RCC 7860 (cell line): ENCODE measurements at regions not wholly inside any gene's neighbourhood (a gene's known extent, or its start where the extent isn't known, plus 50 kb on each side); places are given as distances from the start of the nearest gene placed in this dataset.
A peak's percentile ranks its signal among the peaks of the same experiment; 100 is the strongest.

ENCODE experiments used
- DNase-seq: peaks from one replicate; pipeline ENCODE4 v3.0.0-alpha.2; 2015; ENCODE audit warnings: low spot score
- FAIRE-seq: peaks from 2 replicates; lab custom pipeline; 2012; peaks lifted over from hg19 to GRCh38; lab: Jason Lieb, UNC

- no peak for DNase-seq
- no peak for FAIRE-seq
These were observed 604.3 kb downstream of the TAFA4 start for GRCh38 chr3:68328049-68328448.

- DNase-seq (no peak), FAIRE-seq (no peak)
These were observed 616.4 kb downstream of the TAFA4 start for GRCh38 chr3:68315964-68316363.

GRCh38 chr3:68315546-68315945 lies 616.8 kb downstream of the TAFA4 start:
- DNase-seq = no peak
- FAIRE-seq = no peak

GRCh38 chr3:68306571-68306970 lies 625.8 kb downstream of the TAFA4 start:
- no peak for FAIRE-seq
- DNase-seq = no peak

- FAIRE-seq = no peak
These were observed 636.9 kb downstream of the TAFA4 start for GRCh38 chr3:68295457-68295856.

GRCh38 chr3:68290333-68290732 lies 635.9 kb upstream of the SUCLG2 start:
- FAIRE-seq = no peak
- no peak for DNase-seq

More at GRCh38 chr3:68295457-68295856, 636.9 kb downstream of the TAFA4 start:
- DNase-seq = no peak

GRCh38 chr3:68288085-68288484 lies 633.7 kb upstream of the SUCLG2 start:
- FAIRE-seq = no peak
- no peak for DNase-seq

GRCh38 chr3:68287101-68287500 lies 632.7 kb upstream of the SUCLG2 start:
- no peak for FAIRE-seq
- DNase-seq = no peak

GRCh38 chr3:68274286-68274685 lies 619.9 kb upstream of the SUCLG2 start:
- DNase-seq = no peak
- FAIRE-seq = no peak

- FAIRE-seq = no peak
- DNase-seq = no peak
These were observed 616.7 kb upstream of the SUCLG2 start for GRCh38 chr3:68271145-68271544.

- no peak for FAIRE-seq
- no peak for DNase-seq
These were observed 602.3 kb upstream of the SUCLG2 start for GRCh38 chr3:68256635-68257223.

GRCh38 chr3:68249265-68249664 lies 594.9 kb upstream of the SUCLG2 start:
- DNase-seq (no peak), FAIRE-seq (no peak)

GRCh38 chr3:68242606-68243005 lies 588.2 kb upstream of the SUCLG2 start:
- FAIRE-seq (no peak), DNase-seq (no peak)

GRCh38 chr3:68239542-68239941 lies 585.1 kb upstream of the SUCLG2 start:
- FAIRE-seq = no peak
- DNase-seq = no peak

GRCh38 chr3:68234076-68234780 lies 579.8 kb upstream of the SUCLG2 start:
- FAIRE-seq (no peak), DNase-seq (no peak)

- DNase-seq (no peak), FAIRE-seq (no peak)
These were observed 574.4 kb upstream of the SUCLG2 start for GRCh38 chr3:68228856-68229255.

GRCh38 chr3:68220832-68221231 lies 566.4 kb upstream of the SUCLG2 start:
- FAIRE-seq (no peak), DNase-seq (no peak)

GRCh38 chr3:68211637-68212036 lies 557.2 kb upstream of the SUCLG2 start:
- FAIRE-seq (no peak), DNase-seq (no peak)

- DNase-seq = no peak
- FAIRE-seq = no peak
These were observed 556.2 kb upstream of the SUCLG2 start for GRCh38 chr3:68210635-68211034.

GRCh38 chr3:68207327-68207726 lies 552.9 kb upstream of the SUCLG2 start:
- DNase-seq = no peak
- FAIRE-seq = no peak

GRCh38 chr3:68206524-68207117 lies 552.2 kb upstream of the SUCLG2 start:
- DNase-seq (peak; percentile 9), FAIRE-seq (no peak)

- DNase-seq (no peak), FAIRE-seq (no peak)
These were observed 532.3 kb upstream of the SUCLG2 start for GRCh38 chr3:68186733-68187132.
